Effector memory CD4-positive, alpha-beta T cell (primary cell): ENCODE measurements at regions not wholly inside any gene's neighbourhood (a gene's known extent, or its start where the extent isn't known, plus 50 kb on each side); places are given as distances from the start of the nearest gene placed in this dataset.

Source experiments
- DNase-seq, 3 donors: peaks; one replicate each; pipeline ENCODE4 v3.0.0-alpha.2; 2020
- H3K27ac ChIP-seq: 2 replicates; pipeline ENCODE4 v1.7.0; 2013; ENCODE audit warnings: mild to moderate bottlenecking, low read length, moderate library complexity; ENCODE audit not compliant: insufficient read depth, poor library complexity, severe bottlenecking
- H3K27me3 ChIP-seq: replicated peaks from 2 replicates; pipeline ENCODE4 v1.7.0; 2013; ENCODE audit warnings: mild to moderate bottlenecking, low read length; ENCODE audit not compliant: insufficient read depth, control insufficient read depth, poor library complexity, severe bottlenecking
- H3K36me3 ChIP-seq: 2 replicates; pipeline ENCODE4 v1.7.0; 2013; ENCODE audit warnings: mild to moderate bottlenecking, low read length, moderate library complexity; ENCODE audit not compliant: control insufficient read depth, insufficient read depth
- H3K4me1 ChIP-seq: 2 replicates; pipeline ENCODE4 v1.7.0; 2013; ENCODE audit warnings: low read length, mild to moderate bottlenecking; ENCODE audit not compliant: control insufficient read depth, insufficient read depth, poor library complexity, severe bottlenecking
- H3K4me3 ChIP-seq: 2 replicates; pipeline ENCODE4 v1.7.0; 2013; ENCODE audit warnings: low read length, low read depth, mild to moderate bottlenecking; ENCODE audit not compliant: insufficient read depth, poor library complexity, severe bottlenecking
- H3K9me3 ChIP-seq: 2 replicates; pipeline ENCODE4 v1.7.0; 2013; ENCODE audit warnings: mild to moderate bottlenecking, low read length, moderate library complexity; ENCODE audit not compliant: control insufficient read depth

- Histone ChIP-seq H3K27ac (no peak overlapping the region), H3K27me3 (no peaks in the 10 kb centered on the region), H3K36me3 (no peaks in the 10 kb centered on the region), H3K4me1 (peaks cover 6% of the 10 kb centered on the region), H3K4me3 (no peak overlapping the region), H3K9me3 (no peaks in the 10 kb centered on the region)
- no peak for DNase-seq
Measured at GRCh38 chr6:137358273-137358672, 135.9 kb downstream of the OLIG3 start.

GRCh38 chr6:137357948-137358266 lies 136.3 kb downstream of the OLIG3 start:
- DNase-seq = no peak
- no peak overlapping the region for H3K27ac ChIP-seq
- H3K4me3 ChIP-seq = no peak overlapping the region
- no peaks in the 10 kb centered on the region for H3K27me3 ChIP-seq
- H3K36me3 ChIP-seq = no peaks in the 10 kb centered on the region
- H3K4me1 ChIP-seq = peaks cover 7% of the 10 kb centered on the region
- no peaks in the 10 kb centered on the region for H3K9me3 ChIP-seq

- no peak overlapping the region for H3K27ac ChIP-seq
- H3K9me3 ChIP-seq = no peaks in the 10 kb centered on the region
- no peak overlapping the region for H3K4me3 ChIP-seq
- peaks cover 9% of the 10 kb centered on the region for H3K4me1 ChIP-seq
- H3K27me3 ChIP-seq = no peaks in the 10 kb centered on the region
- no peaks in the 10 kb centered on the region for H3K36me3 ChIP-seq
- no peak for DNase-seq
Measured at GRCh38 chr6:137357263-137357947, 136.8 kb downstream of the OLIG3 start.

GRCh38 chr6:137353842-137354397 lies 134.7 kb upstream of the IFNGR1 start:
- Histone ChIP-seq H3K4me1 (peaks cover 9% of the 10 kb centered on the region), H3K4me3 (no peak overlapping the region), H3K9me3 (no peaks in the 10 kb centered on the region), H3K27ac (no peak overlapping the region), H3K36me3 (no peaks in the 10 kb centered on the region), H3K27me3 (no peaks in the 10 kb centered on the region)
- no peak for DNase-seq

GRCh38 chr6:137353346-137353745 lies 134.2 kb upstream of the IFNGR1 start:
- H3K4me3 ChIP-seq = no peak overlapping the region
- peaks cover 9% of the 10 kb centered on the region for H3K4me1 ChIP-seq
- no peaks in the 10 kb centered on the region for H3K27me3 ChIP-seq
- H3K27ac ChIP-seq = no peak overlapping the region
- H3K9me3 ChIP-seq = no peaks in the 10 kb centered on the region
- no peaks in the 10 kb centered on the region for H3K36me3 ChIP-seq
- DNase-seq = no peak

GRCh38 chr6:137352859-137353258 lies 133.7 kb upstream of the IFNGR1 start:
- Histone ChIP-seq H3K27me3 (no peaks in the 10 kb centered on the region), H3K4me1 (peaks cover 9% of the 10 kb centered on the region), H3K9me3 (no peaks in the 10 kb centered on the region), H3K36me3 (no peaks in the 10 kb centered on the region), H3K27ac (no peak overlapping the region), H3K4me3 (no peak overlapping the region)
- no peak for DNase-seq

- Histone ChIP-seq H3K27ac (no peak overlapping the region), H3K36me3 (no peaks in the 10 kb centered on the region), H3K4me1 (peaks cover 9% of the 10 kb centered on the region), H3K9me3 (no peaks in the 10 kb centered on the region), H3K27me3 (no peaks in the 10 kb centered on the region), H3K4me3 (no peak overlapping the region)
- no peak for DNase-seq
Measured at GRCh38 chr6:137351890-137352289, 132.7 kb upstream of the IFNGR1 start.

- Histone ChIP-seq H3K36me3 (no peaks in the 10 kb centered on the region), H3K4me3 (no peak overlapping the region), H3K27me3 (no peaks in the 10 kb centered on the region), H3K27ac (no peak overlapping the region), H3K9me3 (no peaks in the 10 kb centered on the region), H3K4me1 (peaks cover 9% of the 10 kb centered on the region)
- no peak for DNase-seq
Measured at GRCh38 chr6:137350857-137351256, 131.7 kb upstream of the IFNGR1 start.

- H3K27ac ChIP-seq = no peak overlapping the region
- no peaks in the 10 kb centered on the region for H3K27me3 ChIP-seq
- H3K9me3 ChIP-seq = no peaks in the 10 kb centered on the region
- no peak for DNase-seq
- peaks cover 9% of the 10 kb centered on the region for H3K4me1 ChIP-seq
- no peaks in the 10 kb centered on the region for H3K36me3 ChIP-seq
- H3K4me3 ChIP-seq = no peak overlapping the region
Measured at GRCh38 chr6:137349856-137350830, 131.0 kb upstream of the IFNGR1 start.

GRCh38 chr6:137348777-137349176 lies 129.6 kb upstream of the IFNGR1 start:
- no peak for DNase-seq
- no peaks in the 10 kb centered on the region for H3K27me3 ChIP-seq
- no peaks in the 10 kb centered on the region for H3K36me3 ChIP-seq
- no peak overlapping the region for H3K27ac ChIP-seq
- H3K4me3 ChIP-seq = no peak overlapping the region
- no peaks in the 10 kb centered on the region for H3K9me3 ChIP-seq
- peaks cover 9% of the 10 kb centered on the region for H3K4me1 ChIP-seq
